HepG2 (cell line): ENCODE measurements at regions not wholly inside any gene's neighbourhood (a gene's known extent, or its start where the extent isn't known, plus 50 kb on each side); places are given as distances from the start of the nearest gene placed in this dataset.

Experiments used
- ATAC-seq: fragments of 200-7000 bp; cut with Tn5 transposase; 3 replicates; pipeline ENCODE4 v1.9.1; 2020; ENCODE audit warnings: mild to moderate bottlenecking, moderate library complexity
- BruUV-seq: library from RNA; stranded (reverse); fragments of 400-500 nt; replicated peaks from 2 replicates; lab custom pipeline; 2021; lab: Mats Ljungman, UMichigan
- CTCF ChIA-PET: fragments of 300-600 bp; formaldehyde crosslinking; extraction: SDS; loops from one replicate; lab custom pipeline; 2021; ENCODE audit warnings: low total read pairs, inconsistent platforms, low intra/inter-chr PET ratio; lab: Yijun Ruan, JAX
- POLR2A ChIA-PET: fragments of 350-600 bp; sonication (Branson Sonifier 250); formaldehyde crosslinking; loops from one replicate; lab custom pipeline; 2020; ENCODE audit warnings: antibody characterized with exemption, inconsistent platforms; lab: Yijun Ruan, JAX
- DNase-seq: peaks from one replicate; pipeline ENCODE4 v3.0.0-alpha.2; 2015; ENCODE audit warnings: low spot score
- FAIRE-seq: peaks from 3 replicates; lab custom pipeline; 2011; peaks lifted over from hg19 to GRCh38; lab: Jason Lieb, UNC
- H2AFZ ChIP-seq: one replicate; pipeline ENCODE4 v1.6.1; 2011; ENCODE audit warnings: low read length, inconsistent platforms
- H3K27ac ChIP-seq: fragments of 300-600 bp; 3 replicates; pipeline ENCODE4 v1.8.0; 2011; ENCODE audit warnings: mixed run types, mild to moderate bottlenecking, mixed read lengths, low read length, inconsistent platforms; ENCODE audit not compliant: insufficient read depth; ENCODE audit errors: extremely low read length
- H3K27me3 ChIP-seq, 2 experiments: fragments of 200-600 bp in 1 of 2; 2 replicates in 1 of 2; 3 replicates in 1 of 2; pipeline versions ENCODE4 v1.6.0 to v1.8.0; 2011; ENCODE audit warnings: low read length in 2 of 2, mild to moderate bottlenecking in 2 of 2, moderate library complexity in 2 of 2, inconsistent platforms in 1 of 2; ENCODE audit not compliant: insufficient read depth in 2 of 2, control insufficient read depth in 1 of 2
- H3K36me3 ChIP-seq, 2 experiments: fragments of 200-600 bp in 1 of 2; replicated peaks in 1 of 2; 2 replicates in 1 of 2; 3 replicates in 1 of 2; pipeline versions ENCODE4 v1.5.1 to v1.8.0; 2011; ENCODE audit warnings: low read length in 2 of 2, inconsistent platforms in 1 of 2; ENCODE audit not compliant: insufficient read depth in 2 of 2, control insufficient read depth in 1 of 2
- H3K4me1 ChIP-seq: 2 replicates; pipeline ENCODE4 v1.5.1; 2012; ENCODE audit warnings: low read length, inconsistent platforms; ENCODE audit not compliant: insufficient read depth
- H3K4me2 ChIP-seq: 2 replicates; pipeline ENCODE4 v1.6.0; 2011; ENCODE audit warnings: low read depth, low read length, inconsistent platforms
- H3K4me3 ChIP-seq, 3 experiments: fragments of 200-600 bp in 1 of 3; sonication (generic), shearing (Covaris generic) in 1 of 3; replicated peaks in 1 of 3; 2 replicates each; pipeline ENCODE4 v1.5.1; 2011 to 2016; ENCODE audit warnings: low read length in 3 of 3, inconsistent platforms in 2 of 3, low read depth in 2 of 3, mild to moderate bottlenecking in 2 of 3, control low read depth in 1 of 3, mixed read lengths in 1 of 3; ENCODE audit not compliant: insufficient read depth in 1 of 3
- H3K79me2 ChIP-seq: one replicate; pipeline ENCODE4 v1.6.1; 2011; ENCODE audit warnings: low read length, inconsistent platforms; ENCODE audit not compliant: insufficient read depth
- H3K9ac ChIP-seq: 2 replicates; pipeline ENCODE4 v1.6.0; 2011; ENCODE audit warnings: mild to moderate bottlenecking, low read depth, low read length, inconsistent platforms; ENCODE audit not compliant: insufficient read depth
- H3K9me3 ChIP-seq: 2 replicates; pipeline ENCODE4 v1.5.1; 2012; ENCODE audit warnings: mild to moderate bottlenecking, low read length
- H4K20me1 ChIP-seq: 2 replicates; pipeline ENCODE4 v1.6.0; 2011; ENCODE audit warnings: inconsistent platforms, mild to moderate bottlenecking, low read length, moderate library complexity; ENCODE audit not compliant: insufficient read depth
- CCAR2 ChIP-seq: fragments of 200-400 bp; formaldehyde crosslinking; optimal IDR thresholded peaks from 2 replicates; pipeline ENCODE3; 2018; ENCODE audit warnings: low read depth, mild to moderate bottlenecking, low read length, moderate library complexity
- SMARCE1 ChIP-seq: fragments of 450-650 bp; IDR thresholded peaks from 2 replicates; pipeline ENCODE4 v1.6.1; 2017; ENCODE audit warnings: borderline replicate concordance
- SOX5 ChIP-seq: IDR thresholded peaks from 2 replicates; pipeline ENCODE4 v1.6.1; 2016; ENCODE audit warnings: borderline replicate concordance
- ZBTB21 ChIP-seq: sonication (generic); formaldehyde crosslinking; IDR thresholded peaks from 2 replicates; pipeline ENCODE4 v1.4.0; 2020; ENCODE audit warnings: missing genetic modification reagents
- ZKSCAN8 ChIP-seq: IDR thresholded peaks from 2 replicates; pipeline ENCODE4 v1.6.1; 2016; ENCODE audit warnings: borderline replicate concordance, missing genetic modification reagents, missing compliant biosample characterization
- WGBS: methylation state at CpG from one replicate; pipeline ENCODE4 v1.1.6; 2017; ENCODE audit warnings: low lambda C conversion rate; 5-methylcytosine and 5-hydroxymethylcytosine counted together
- in situ Hi-C: cut with HindIII; loops from 2 replicates; pipeline ENCODE4 v1.10.0; 2017; ENCODE audit warnings: low pct_unique_long_range_greater_than_20kb; ENCODE audit not compliant: extremely low pct_ligation_motif_present
- intact Hi-C: fragments of 100-400 bp; cut with micrococcal nuclease; formaldehyde crosslinking; loops from one replicate; pipeline ENCODE4 v1.10.0; 2022; ENCODE audit not compliant: unreplicated experiment
- TF ChIP-seq, protein P1 (sequence below): sonication (generic); formaldehyde crosslinking; IDR thresholded peaks from 2 replicates; pipeline ENCODE4; 2020; ENCODE audit warnings: missing genetic modification reagents, mild to moderate bottlenecking, borderline replicate concordance
- TF ChIP-seq, protein P2 (sequence below): IDR thresholded peaks from 2 replicates; pipeline ENCODE4 v1.6.1; 2016; ENCODE audit warnings: control low read depth

DNA sequence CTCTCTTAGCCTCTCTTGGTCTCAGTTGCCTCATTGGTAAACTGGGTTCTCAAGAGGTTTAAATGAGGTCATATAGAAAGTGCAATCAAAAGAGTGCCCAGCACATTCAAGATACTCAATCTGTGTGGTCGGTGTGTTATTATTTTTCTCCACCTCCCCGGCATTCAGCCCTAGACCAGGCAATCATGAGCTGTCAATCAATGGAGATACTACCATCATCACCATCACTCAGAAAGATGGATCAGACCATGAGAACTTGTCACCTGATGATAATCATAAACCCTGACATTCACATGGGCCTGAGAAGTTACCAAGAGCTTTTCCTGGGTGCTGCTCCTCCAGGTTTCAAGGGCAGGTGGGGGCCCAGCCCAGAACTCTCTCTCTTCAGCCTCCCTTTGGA lies 166.1 kb downstream of the MN1 start:
- CTCF ChIA-PET, result no interaction called here
- FAIRE-seq (no peak), ATAC-seq (no peak), DNase-seq (no peak)
- in situ Hi-C loops (no loop called here), intact Hi-C loops (no loop called here)
- no peak overlapping the region for H3K27ac ChIP-seq
- H3K4me2 ChIP-seq, result no peak overlapping the region
- H3K4me3 ChIP-seq, result no peak overlapping the region
- H2AFZ ChIP-seq, result no peak overlapping the region
- peaks cover 23% of the 10 kb centered on the region for H3K4me1 ChIP-seq
- no peak overlapping the region for H3K9ac ChIP-seq
- H4K20me1 ChIP-seq, result no peaks in the 10 kb centered on the region
- no TSS peak for BruUV-seq
- H3K9me3 ChIP-seq, result no peaks in the 10 kb centered on the region
- POLR2A ChIA-PET, result no interaction called here
- H3K79me2 ChIP-seq, result no peaks in the 10 kb centered on the region
- TF ChIP-seq SMARCE1 (no peak), ZBTB21 (no peak), SOX5 (CRISPR knock-in tag) (no peak), ZKSCAN8 (CRISPR knock-in tag) (no peak), CCAR2 (no peak)
- TF ChIP-seq, protein P1, sequence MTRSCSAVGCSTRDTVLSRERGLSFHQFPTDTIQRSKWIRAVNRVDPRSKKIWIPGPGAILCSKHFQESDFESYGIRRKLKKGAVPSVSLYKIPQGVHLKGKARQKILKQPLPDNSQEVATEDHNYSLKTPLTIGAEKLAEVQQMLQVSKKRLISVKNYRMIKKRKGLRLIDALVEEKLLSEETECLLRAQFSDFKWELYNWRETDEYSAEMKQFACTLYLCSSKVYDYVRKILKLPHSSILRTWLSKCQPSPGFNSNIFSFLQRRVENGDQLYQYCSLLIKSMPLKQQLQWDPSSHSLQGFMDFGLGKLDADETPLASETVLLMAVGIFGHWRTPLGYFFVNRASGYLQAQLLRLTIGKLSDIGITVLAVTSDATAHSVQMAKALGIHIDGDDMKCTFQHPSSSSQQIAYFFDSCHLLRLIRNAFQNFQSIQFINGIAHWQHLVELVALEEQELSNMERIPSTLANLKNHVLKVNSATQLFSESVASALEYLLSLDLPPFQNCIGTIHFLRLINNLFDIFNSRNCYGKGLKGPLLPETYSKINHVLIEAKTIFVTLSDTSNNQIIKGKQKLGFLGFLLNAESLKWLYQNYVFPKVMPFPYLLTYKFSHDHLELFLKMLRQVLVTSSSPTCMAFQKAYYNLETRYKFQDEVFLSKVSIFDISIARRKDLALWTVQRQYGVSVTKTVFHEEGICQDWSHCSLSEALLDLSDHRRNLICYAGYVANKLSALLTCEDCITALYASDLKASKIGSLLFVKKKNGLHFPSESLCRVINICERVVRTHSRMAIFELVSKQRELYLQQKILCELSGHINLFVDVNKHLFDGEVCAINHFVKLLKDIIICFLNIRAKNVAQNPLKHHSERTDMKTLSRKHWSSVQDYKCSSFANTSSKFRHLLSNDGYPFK (CRISPR knock-in tag), result no peak
- TF ChIP-seq, protein P2, sequence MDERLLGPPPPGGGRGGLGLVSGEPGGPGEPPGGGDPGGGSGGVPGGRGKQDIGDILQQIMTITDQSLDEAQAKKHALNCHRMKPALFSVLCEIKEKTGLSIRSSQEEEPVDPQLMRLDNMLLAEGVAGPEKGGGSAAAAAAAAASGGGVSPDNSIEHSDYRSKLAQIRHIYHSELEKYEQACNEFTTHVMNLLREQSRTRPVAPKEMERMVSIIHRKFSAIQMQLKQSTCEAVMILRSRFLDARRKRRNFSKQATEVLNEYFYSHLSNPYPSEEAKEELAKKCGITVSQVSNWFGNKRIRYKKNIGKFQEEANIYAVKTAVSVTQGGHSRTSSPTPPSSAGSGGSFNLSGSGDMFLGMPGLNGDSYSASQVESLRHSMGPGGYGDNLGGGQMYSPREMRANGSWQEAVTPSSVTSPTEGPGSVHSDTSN (CRISPR knock-in tag), result 0 out of 2 replicates have a peak, but pooled peaks have one; percentile 16
- TF ChIP-seq, all 625 proteins: peak for 1
- WGBS, result 71% methylated on average over 2 of the region's 2 CpGs
- Histone ChIP-seq H3K36me3 (no peaks in the 10 kb centered on the region), H3K27me3 (0 out of 5 replicates have a peak, but pooled peaks cover 0 to 4% of the 10 kb centered on the region in 2 experiments)
